HG03097 (cell line): ENCODE measurements at regions not wholly inside any gene's neighbourhood (a gene's known extent, or its start where the extent isn't known, plus 50 kb on each side); places are given as distances from the start of the nearest gene placed in this dataset.

ENCODE experiments used
- ATAC-seq: cut with Tn5 transposase; IDR thresholded peaks from one replicate; pipeline ENCODE4 v1.9.1; 2021; ENCODE audit not compliant: unreplicated experiment, low FRiP score

DNA sequence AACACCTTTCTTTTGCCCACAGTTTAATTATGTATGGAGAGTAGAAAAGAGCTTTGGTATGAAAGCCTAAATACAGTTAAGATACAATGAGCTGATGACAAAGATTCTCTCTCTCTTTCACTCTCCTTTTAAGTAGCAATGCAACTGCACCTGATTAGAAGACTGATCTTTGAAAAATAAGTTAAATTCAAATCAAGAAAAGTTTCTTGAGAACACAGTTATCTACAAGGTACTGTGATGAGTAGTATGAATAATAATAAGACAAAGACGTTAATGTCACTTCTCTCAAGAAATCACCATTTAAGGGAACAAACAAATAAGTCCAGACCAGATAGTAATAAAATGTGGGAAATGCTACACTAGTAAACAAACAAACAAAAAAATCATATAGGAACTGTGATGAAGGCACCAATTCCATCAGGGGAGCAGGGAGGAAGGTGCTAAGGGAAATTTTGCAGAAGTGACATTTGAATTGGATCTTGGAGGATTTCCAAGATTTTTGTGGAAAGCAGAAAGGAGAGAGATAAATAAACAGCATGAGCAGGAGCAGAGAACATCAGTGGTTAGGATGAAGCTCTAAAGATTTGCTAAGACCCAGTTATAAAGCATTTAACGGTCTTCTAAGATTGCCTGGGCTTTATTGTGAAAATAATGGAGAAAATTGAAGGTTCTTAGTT, 65.2 kb upstream of the STK38L start:
- ATAC-seq, result no peak

DNA sequence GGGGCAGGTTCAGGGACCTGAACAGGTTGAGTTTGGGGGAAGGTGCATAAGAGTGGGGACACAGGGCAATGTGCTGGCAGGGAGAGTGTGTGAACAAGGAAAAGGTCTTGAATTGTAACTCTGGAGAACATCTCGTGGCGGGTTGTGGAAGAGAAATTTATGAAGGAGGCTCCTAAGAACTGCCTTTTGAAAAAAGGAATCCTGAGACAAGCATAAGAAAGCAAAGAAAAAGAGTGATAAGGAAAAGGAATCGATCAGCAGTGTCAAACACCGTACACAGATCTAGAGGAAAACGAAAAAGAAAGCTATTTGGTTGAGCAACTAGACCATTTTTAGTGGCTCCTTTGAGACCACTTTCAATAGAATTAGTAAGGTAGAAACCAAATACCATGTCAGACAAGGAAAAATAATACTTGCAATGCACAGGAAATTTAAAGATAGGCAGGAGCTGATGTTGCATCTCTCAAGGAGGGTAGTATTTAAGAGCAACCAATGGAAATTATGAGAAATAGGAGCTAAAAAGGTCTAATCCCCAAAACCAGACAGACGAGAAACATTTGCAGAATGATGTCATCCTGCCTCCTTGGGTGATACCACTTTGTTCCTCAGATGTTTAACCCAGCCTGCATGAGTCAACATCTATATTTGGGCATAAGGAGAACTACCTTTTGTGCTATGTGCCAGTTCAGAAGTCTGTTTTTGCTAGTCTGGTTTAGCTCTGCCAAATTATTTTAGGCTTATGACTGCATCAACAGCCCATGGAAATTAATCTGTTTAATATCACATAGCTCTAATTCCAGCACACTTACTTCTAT, 64.5 kb upstream of the STK38L start:
- ATAC-seq, result peak; percentile 88

DNA sequence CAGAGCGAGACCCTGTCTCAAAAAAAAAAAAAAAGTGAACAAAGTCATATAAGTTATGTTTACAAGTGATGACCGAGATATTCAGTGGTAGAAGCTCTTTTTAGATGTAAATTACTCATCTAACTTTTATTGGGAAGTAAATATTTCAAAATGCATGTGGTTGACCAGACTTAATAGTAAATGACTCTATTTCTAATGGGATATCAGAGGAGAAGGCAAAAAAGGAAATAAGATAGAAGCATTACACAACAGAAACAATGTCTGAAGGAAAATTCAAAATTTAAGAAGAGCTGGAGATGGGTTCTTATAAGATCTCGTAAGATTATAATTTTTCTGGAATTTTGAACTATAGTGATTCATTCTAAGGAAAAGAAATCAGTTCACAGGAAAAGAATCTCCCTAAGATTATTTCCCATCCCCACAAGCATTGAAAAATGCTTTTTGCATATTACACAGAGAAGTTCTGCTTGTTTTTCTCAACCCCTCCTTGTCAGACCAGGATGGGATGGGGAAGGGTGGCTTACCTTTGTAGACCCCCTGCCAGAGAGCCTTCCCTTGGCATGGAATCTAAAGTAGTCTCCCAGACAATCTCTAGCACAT, 63.1 kb upstream of the STK38L start:
- no peak for ATAC-seq

DNA sequence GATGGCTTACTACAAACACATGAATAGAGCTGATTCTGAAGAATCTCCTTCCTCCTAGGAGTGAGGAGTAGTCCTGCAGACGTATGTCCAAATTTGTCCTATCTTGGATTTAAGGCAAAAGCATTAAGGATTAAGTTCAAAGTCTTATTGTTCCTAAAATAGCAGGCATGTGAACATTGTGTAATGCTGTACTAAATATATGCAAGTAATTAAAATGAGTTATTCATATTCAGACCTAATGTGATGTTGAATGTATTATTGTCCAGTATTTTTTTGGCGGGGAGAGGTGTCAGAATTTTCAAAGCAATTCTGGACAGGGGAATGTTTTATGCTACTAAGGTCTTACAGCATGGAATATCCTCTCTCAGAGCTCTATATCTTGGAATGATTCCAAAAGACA, 60.7 kb upstream of the STK38L start:
- ATAC-seq, result no peak

DNA sequence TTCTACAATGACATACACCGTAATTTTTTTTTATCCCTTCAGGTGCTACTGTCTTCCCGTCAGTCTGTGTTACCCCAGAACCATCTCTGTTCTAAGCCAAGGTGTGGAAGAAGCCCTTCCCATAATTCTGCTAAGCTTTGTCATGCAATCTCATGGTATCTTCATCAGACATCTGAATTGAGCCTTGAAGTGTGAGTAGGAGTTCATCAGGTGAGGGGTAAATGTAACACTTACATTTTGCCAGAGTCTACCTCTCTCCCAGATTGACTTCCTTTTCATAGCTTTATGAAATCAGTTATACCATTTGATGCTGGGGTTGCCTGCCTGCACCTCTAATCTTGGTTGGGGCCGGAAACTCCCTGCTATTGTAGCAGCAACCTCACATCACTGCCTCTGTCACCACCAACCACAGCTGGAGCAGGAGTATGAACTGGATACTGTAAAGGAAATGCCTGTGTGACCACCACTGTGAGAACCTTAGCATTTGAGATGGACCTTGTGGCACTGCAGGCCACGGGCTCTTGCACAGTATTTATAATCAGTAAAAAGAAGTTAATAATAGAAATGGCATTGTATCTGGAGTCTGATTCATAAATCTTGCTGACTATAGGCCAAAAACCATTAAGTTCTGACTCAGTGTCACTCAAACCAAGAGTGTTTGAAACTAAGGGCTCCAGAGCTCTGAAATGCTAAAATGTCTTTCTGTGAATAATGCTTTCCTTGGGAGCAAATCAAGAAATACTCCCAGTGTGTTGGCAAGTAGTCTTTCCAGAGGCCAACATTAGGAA, 58.7 kb upstream of the STK38L start:
- ATAC-seq, result peak; percentile 85

DNA sequence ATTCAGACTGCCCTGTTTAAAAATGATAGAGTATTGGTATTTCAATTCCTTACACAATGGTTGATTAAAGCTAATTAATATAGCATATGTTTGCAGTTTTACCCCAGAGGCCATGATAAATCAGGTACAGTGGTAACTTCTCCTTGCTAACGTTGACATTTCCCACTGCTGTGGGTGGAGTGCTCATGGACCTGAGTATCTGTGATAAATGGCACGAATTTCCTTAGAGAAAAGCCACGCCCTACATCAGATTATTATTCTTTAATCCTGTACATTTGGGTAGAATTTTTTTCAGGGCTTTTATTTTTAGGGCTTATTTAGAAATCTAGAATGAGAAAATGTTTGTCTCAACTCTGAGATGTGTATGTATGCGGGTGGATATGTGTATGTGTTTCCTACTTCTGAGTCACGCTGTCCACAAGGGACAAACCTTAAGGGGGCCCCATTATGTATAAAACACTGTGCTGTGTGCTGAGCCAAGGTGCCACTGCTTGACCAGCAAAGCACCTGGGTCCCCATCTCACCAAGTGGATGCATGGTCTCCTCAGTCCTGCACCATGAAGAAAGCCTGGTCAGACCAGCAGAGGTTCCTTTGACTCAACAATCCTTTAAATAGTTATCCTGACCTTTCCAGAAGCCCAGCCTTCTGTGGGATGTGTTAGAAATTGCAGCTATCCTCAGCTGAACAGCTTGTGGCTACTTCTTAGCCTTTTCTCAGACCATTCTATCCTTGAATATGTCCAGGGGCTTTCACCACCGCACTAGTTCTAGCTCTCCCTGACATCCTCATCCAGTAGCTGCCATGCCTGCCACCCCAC, 57.9 kb upstream of the STK38L start:
- no peak for ATAC-seq

DNA sequence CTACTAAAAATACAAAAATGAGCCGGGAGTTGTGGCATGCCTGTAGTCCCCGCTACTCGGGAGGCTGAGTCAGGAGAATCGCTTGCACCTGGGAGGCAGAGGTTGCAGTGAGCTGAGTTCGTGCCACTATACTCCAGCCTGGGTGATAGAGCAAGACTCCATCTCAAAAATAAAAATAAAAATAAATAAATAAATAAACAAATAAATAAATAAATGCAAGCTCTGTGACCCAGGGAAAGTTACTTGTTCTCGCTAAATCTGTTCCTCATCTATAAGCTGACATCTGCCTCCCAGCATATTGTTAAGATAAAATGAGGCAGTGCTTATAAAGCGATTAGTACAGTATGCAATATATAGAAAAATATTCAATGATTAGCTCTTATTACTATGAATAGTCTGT, 56.4 kb upstream of the STK38L start:
- no peak for ATAC-seq

DNA sequence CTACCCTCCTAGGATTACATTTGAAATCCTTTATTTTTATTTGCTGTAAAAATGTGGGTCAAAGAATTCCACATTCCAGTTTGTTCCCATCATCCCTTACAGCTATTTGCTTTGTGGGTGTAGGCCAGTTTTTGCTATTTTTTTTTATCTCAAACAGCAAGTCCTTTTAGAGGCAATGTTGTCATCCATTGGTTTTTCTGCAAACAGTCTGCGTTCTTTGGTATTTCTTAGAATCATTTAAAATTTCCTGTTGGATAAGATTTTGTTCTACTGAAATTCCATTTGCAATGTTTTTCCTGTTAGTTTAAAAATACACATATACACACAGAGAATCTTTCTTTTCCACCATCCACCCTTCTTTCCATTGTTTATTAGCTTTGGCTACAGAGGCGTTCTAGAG, 53.3 kb upstream of the STK38L start:
- ATAC-seq, result no peak

DNA sequence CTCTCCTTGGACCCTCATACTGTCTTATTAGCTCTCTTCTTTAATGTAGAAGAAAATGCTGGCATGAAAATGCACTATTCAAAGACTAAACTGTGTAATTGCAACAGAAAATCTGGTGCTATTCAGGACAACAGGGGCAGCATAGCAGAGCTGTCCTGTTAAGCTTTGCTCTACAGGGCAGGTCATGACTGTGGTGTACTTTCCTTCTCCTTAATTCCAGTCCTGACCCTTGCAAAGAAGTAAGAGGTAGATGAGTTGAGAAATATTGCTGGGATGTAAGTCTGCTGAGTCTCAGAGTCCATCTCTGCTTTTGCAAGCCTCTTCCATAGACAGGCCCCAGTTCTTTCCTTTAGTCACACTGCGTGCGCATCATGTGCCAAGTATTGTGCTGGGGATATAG, 52.6 kb upstream of the STK38L start:
- ATAC-seq, result no peak

DNA sequence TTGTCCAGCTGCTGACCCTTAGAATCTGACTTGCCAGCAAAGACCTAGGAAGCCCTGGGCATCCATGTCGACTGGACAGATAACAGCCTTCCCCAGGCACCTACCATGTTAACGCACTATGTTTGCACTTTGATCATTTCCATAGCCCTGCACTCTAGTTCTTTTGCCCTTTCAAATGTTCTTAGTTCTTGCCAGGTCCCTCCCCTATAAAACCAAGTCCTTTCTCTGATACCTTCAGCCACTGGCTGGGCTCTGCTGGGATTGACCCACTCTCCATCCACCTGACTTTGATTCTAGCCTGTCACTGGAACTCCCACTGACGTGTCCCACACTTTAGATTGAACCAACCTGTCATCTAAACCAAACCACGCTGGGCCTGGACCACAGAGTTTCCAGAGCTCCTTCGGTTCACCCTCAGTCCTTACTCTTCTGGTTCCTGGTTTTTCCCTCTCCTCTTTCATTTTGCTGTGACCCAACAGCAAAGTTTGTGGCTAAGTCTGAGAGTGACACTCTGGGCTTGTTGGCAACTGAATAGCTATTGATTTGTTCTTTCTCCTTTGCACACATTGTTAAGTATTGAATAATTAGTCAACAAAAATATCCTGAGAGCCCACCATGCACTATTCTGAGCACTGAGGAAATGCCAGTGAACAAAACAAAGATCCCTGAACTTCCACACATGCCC, 51.8 kb upstream of the STK38L start:
- ATAC-seq, result no peak

DNA sequence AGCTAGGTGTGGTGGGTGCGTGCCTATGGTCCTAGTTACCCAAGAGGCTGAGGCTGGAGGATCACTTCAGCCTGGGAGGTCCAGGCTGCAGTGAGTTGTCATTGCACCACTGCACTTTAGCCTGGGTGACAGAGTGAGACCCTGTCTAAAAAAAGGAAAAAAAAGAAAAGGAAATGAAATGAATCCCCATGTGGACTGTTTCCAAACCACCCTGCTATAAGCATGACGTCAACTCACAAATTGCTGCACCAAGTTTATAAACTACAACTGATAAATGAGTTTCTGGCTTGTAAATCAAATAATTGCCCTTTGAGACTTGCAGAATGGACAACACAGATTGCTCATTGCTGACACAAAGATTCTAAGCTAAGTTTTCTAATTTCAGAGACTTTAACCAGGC, 51.0 kb upstream of the STK38L start:
- no peak for ATAC-seq

DNA sequence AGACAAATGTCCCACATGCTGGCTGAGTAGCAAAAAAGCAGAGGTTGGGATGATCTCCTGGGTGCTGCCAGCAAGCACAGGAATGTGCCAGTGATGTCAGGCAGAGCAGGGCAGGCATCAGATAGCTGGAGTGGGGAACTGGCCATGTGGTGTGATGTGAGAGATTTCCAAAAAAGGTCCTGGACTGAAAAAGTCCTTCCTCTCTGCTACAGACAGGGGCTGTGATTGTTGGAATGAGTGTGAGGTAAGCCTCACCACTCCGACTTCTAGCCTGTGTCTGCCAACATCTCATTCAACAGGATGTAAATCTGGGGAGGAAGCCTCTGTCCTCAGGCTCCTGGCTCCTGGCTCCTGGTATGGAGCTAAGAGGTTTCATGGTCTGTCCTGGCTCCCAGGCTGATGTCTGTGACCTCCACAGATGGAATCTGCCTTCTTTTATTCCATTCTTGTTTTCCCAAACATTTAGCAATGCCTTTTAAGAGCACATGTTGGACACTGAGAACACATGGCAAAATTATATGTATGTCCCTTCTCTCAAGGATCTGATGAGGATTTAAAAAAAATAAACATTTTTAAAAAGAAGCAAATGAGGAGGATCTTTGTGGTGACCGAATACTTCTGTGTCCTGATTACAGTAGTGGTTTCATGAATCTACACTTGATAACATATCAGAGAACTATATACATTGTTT, 50.1 kb upstream of the STK38L start:
- ATAC-seq, result no peak
